A549 (cell line): ENCODE measurements at regions not wholly inside any gene's neighbourhood (a gene's known extent, or its start where the extent isn't known, plus 50 kb on each side); places are given as distances from the start of the nearest gene placed in this dataset.
"Not testable (repeated sequence)": the region's sequence is repeated elsewhere in the genome, so short reads cannot be mapped to it uniquely, and the experiment has no call there.

ENCODE experiments used
- ATAC-seq, 2 experiments: fragments of 200-7000 bp in 1 of 2; fragments of >200 bp in 1 of 2; cut with Nextera tagmentation in 1 of 2; cut with Tn5 transposase in 1 of 2; 3 replicates each; pipeline versions ENCODE4 v1.8.0 to v1.9.1; 2018 to 2020; ENCODE audit warnings: mild to moderate bottlenecking in 1 of 2, moderate library complexity in 1 of 2
- CTCF ChIA-PET: fragments of 300-600 bp; sonication (Branson Sonifier 250); formaldehyde crosslinking; extraction: SDS; loops from one replicate; lab custom pipeline; 2021; ENCODE audit warnings: antibody characterized with exemption, inconsistent platforms; lab: Yijun Ruan, JAX
- POLR2A ChIA-PET: fragments of 350-600 bp; formaldehyde crosslinking; extraction: SDS; loops from one replicate; lab custom pipeline; 2021; ENCODE audit warnings: antibody characterized with exemption, inconsistent platforms; lab: Yijun Ruan, JAX
- DNase-seq, 2 experiments: peaks; one replicate each; pipeline versions ENCODE4 v3.0.0 to v3.0.0-alpha.2; 2011 to 2016; ENCODE audit warnings: low read depth in 1 of 2, low spot score in 1 of 2
- FAIRE-seq: peaks from 2 replicates; lab custom pipeline; 2011; peaks lifted over from hg19 to GRCh38; lab: Jason Lieb, UNC
- H3K27ac ChIP-seq, 2 experiments: fragments of >200 bp; sonication (Bioruptor Twin); formaldehyde crosslinking; 3 replicates each; pipeline ENCODE4 v1.5.1; 2016 to 2017
- H3K4me1 ChIP-seq: fragments of >200 bp; sonication (Bioruptor Twin); formaldehyde crosslinking; 3 replicates; pipeline ENCODE4 v1.6.1; 2016
- H3K4me2 ChIP-seq: fragments of >200 bp; sonication (Bioruptor Twin); formaldehyde crosslinking; 3 replicates; pipeline ENCODE4 v1.6.1; 2016
- H3K4me3 ChIP-seq: fragments of >200 bp; sonication (Bioruptor Twin); formaldehyde crosslinking; 3 replicates; pipeline ENCODE4 v1.5.1; 2016
- H3K9me3 ChIP-seq: fragments of >200 bp; sonication (Bioruptor Twin); formaldehyde crosslinking; 3 replicates; pipeline ENCODE4 v1.6.1; 2016
- BHLHE40 ChIP-seq: IDR thresholded peaks from 2 replicates; pipeline ENCODE4 v1.6.1; 2012; ENCODE audit warnings: low read depth, low read length, inconsistent platforms
- CEBPB ChIP-seq, 2 experiments: fragments of >200 bp in 1 of 2; sonication (Bioruptor Twin) in 1 of 2; formaldehyde crosslinking in 1 of 2; IDR thresholded peaks; 2 replicates each; pipeline ENCODE4 v1.6.1; 2012 to 2016
- CTCF ChIP-seq: fragments of >200 bp; sonication (Bioruptor Twin); formaldehyde crosslinking; IDR thresholded peaks from 3 replicates; pipeline ENCODE4 v1.5.1; 2016
- ELK1 ChIP-seq: fragments of 150-350 bp; IDR thresholded peaks from 2 replicates; pipeline ENCODE4 v1.6.1; 2014; ENCODE audit warnings: low read depth, mild to moderate bottlenecking, low read length
- EP300 ChIP-seq, 2 experiments: fragments of >200 bp; sonication (Bioruptor Twin); formaldehyde crosslinking; IDR thresholded peaks; 2 replicates in 1 of 2; 3 replicates in 1 of 2; pipeline ENCODE4 v1.6.1; 2016 to 2017
- FOSL2 ChIP-seq, 2 experiments: fragments of 450-650 bp in 1 of 2; fragments of >200 bp in 1 of 2; sonication (Bioruptor Twin) in 1 of 2; formaldehyde crosslinking; IDR thresholded peaks; 2 replicates each; pipeline versions ENCODE4 v1.5.0 to v1.6.1; 2016 to 2020; ENCODE audit warnings: mild to moderate bottlenecking in 1 of 2, moderate library complexity in 1 of 2
- HEYL ChIP-seq: fragments of 250-450 bp; sonication (Bioruptor Pico); IDR thresholded peaks from 2 replicates; pipeline ENCODE4 v1.8.0; 2021; ENCODE audit warnings: mild to moderate bottlenecking, moderate library complexity
- MYC ChIP-seq: IDR thresholded peaks from 2 replicates; pipeline ENCODE4 v1.6.1; 2012; ENCODE audit warnings: mild to moderate bottlenecking, inconsistent platforms, low read length, improper control_type of control experiment, borderline replicate concordance
- NFE2L2 ChIP-seq: fragments of 150-350 bp; conservative IDR thresholded peaks from 2 replicates; pipeline ENCODE4 v1.6.1; 2014; ENCODE audit warnings: low read length
- NPAS2 ChIP-seq: fragments of 250-450 bp; sonication (Bioruptor Pico); IDR thresholded peaks from 2 replicates; pipeline ENCODE4 v1.8.0; 2022; ENCODE audit warnings: mild to moderate bottlenecking, moderate library complexity, borderline replicate concordance
- NR3C1 ChIP-seq: fragments of >200 bp; sonication (Bioruptor Twin); formaldehyde crosslinking; IDR thresholded peaks from 3 replicates; pipeline ENCODE4 v1.6.1; 2017
- POLR2AphosphoS2 ChIP-seq: conservative IDR thresholded peaks from 2 replicates; pipeline ENCODE4 v1.6.1; 2012; ENCODE audit warnings: low read length, improper control_type of control experiment, inconsistent platforms
- RAD21 ChIP-seq, 2 experiments: fragments of >200 bp in 1 of 2; sonication (Bioruptor Twin) in 1 of 2; formaldehyde crosslinking in 1 of 2; IDR thresholded peaks in 1 of 2; conservative IDR thresholded peaks in 1 of 2; 2 replicates in 1 of 2; 3 replicates in 1 of 2; pipeline ENCODE4 v1.6.1; 2012 to 2018; ENCODE audit warnings: inconsistent platforms in 1 of 2
- RCOR1 ChIP-seq: fragments of 150-350 bp; IDR thresholded peaks from 2 replicates; pipeline ENCODE4 v1.6.1; 2014; ENCODE audit warnings: antibody characterized with exemption, low read length, low read depth
- SREBF2 ChIP-seq: fragments of 450-650 bp; IDR thresholded peaks from 2 replicates; pipeline ENCODE4 v1.6.1; 2014; ENCODE audit warnings: mild to moderate bottlenecking, moderate library complexity
- WGBS: methylation state at CpG from one replicate; pipeline ENCODE4 v1.1.6; 2017; ENCODE audit errors: missing lambda C conversion rate; 5-methylcytosine and 5-hydroxymethylcytosine counted together
- TF ChIP-seq, protein P1 (sequence below): fragments of 200-600 bp; sonication (generic); IDR thresholded peaks from 2 replicates; pipeline ENCODE4 v1.6.1; 2016; ENCODE audit warnings: antibody characterized with exemption, mild to moderate bottlenecking, moderate library complexity
- TF ChIP-seq, protein P2 (sequence below): fragments of 450-650 bp; IDR thresholded peaks from 2 replicates; pipeline ENCODE4 v1.6.1; 2014; ENCODE audit warnings: antibody characterized with exemption
- TF ChIP-seq, protein P3 (sequence below): fragments of 250-450 bp; sonication (Bioruptor Pico); IDR thresholded peaks from 2 replicates; pipeline ENCODE4 v1.5.0; 2020; ENCODE audit warnings: low read depth, mild to moderate bottlenecking, moderate library complexity

DNA sequence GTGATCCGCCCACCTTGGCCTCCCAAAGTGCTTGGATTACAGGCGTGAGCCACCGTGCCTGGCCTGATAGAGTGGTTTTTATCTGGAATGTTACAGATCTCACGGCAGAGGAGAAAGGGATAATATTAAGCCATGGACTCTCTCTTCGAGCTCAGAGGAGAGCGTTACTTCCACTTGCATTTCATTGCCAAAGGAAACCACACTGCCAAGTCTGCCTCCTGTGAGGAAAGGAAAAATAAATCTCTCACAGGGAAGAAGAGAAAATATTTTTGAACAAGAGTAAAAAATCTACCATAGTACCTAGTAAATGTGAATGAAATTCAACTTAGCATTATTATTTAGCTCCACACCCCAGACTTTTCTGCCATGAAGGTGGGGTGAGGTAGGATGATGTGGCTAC, 319.2 kb upstream of the PRICKLE1 start (continued):
- no peak for TF ChIP-seq BHLHE40

DNA sequence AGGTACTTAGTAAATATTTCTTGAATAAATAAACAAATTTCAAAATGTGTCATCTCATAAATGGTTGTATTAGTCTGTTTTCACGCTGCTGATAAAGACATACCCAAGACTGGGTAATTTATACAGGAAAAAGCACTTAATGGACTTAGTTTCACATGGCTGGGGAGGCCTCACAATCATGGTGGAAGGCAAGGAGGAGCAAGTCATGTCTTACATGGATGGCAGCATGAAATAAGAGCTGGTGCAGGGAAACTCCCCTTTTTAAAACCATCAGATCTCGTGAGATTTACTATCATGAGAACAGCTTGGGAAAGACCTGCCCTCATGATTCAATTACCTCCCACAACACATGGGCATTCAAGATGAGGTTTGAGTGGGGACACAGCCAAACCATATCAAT, 317.3 kb upstream of the PRICKLE1 start:
- H3K9me3 ChIP-seq, H3K4me3 ChIP-seq, CTCF ChIA-PET, FAIRE-seq, POLR2A ChIA-PET, H3K27ac ChIP-seq, H3K4me1 ChIP-seq, DNase-seq, H3K4me2 ChIP-seq, ATAC-seq: not testable (repeated sequence)
- WGBS = 11% methylated on average over 2 of the region's 2 CpGs

GRCh38 chr12:42905419-42905705, 315.8 kb upstream of the PRICKLE1 start:
- no peak for ATAC-seq
- Histone ChIP-seq H3K4me2 (no peak overlapping the region), H3K4me1 (no peaks in the 10 kb centered on the region), H3K4me3 (no peak overlapping the region), H3K27ac (no peak overlapping the region), H3K9me3 (no peaks in the 10 kb centered on the region; the same call in 2 of the 3 replicates)
- POLR2A ChIA-PET = interaction anchor here (0.6 kb wide), 1 partner anchor 89 kb away, joined by 3 read pairs; no protein-coding TSS in a partner anchor
- WGBS = 47% methylated on average over 2 of the region's 2 CpGs
- CTCF ChIA-PET = no interaction called here
- FAIRE-seq = no peak
- no peak for TF ChIP-seq EP300 (IDR thresholded peaks at IDR 0.05)
- DNase-seq = no peak

GRCh38 chr12:42904683-42905418, 315.3 kb upstream of the PRICKLE1 start:
- Histone ChIP-seq H3K9me3 (no peaks in the 10 kb centered on the region; the same call in 2 of the 3 replicates), H3K27ac (no peak overlapping the region), H3K4me1 (no peaks in the 10 kb centered on the region), H3K4me2 (no peak overlapping the region), H3K4me3 (no peak overlapping the region)
- ATAC-seq (no peak), FAIRE-seq (no peak), DNase-seq (no peak)
- ChIA-PET POLR2A (no interaction called here), CTCF (no interaction called here)
- TF ChIP-seq HEYL (CRISPR knock-in tag) (no peak), NR3C1 (no peak), FOSL2 (IDR thresholded peaks at IDR 0.05) (no peak), FOSL2 (CRISPR knock-in tag; IDR thresholded peaks at IDR 0.05) (no peak), MYC (no peak), CEBPB (IDR thresholded peaks at IDR 0.05) (no peak), ELK1 (no peak), BHLHE40 (no peak), CTCF (no peak), RCOR1 (no peak), SREBF2 (no peak), POLR2AphosphoS2 (no peak), NPAS2 (CRISPR knock-in tag) (no peak), RAD21 (conservative IDR thresholded peaks at IDR 0.05 in 1 of 2, IDR thresholded peaks at IDR 0.05 in 1 of 2) (no peak), NFE2L2 (no peak)
- TF ChIP-seq, protein P1, sequence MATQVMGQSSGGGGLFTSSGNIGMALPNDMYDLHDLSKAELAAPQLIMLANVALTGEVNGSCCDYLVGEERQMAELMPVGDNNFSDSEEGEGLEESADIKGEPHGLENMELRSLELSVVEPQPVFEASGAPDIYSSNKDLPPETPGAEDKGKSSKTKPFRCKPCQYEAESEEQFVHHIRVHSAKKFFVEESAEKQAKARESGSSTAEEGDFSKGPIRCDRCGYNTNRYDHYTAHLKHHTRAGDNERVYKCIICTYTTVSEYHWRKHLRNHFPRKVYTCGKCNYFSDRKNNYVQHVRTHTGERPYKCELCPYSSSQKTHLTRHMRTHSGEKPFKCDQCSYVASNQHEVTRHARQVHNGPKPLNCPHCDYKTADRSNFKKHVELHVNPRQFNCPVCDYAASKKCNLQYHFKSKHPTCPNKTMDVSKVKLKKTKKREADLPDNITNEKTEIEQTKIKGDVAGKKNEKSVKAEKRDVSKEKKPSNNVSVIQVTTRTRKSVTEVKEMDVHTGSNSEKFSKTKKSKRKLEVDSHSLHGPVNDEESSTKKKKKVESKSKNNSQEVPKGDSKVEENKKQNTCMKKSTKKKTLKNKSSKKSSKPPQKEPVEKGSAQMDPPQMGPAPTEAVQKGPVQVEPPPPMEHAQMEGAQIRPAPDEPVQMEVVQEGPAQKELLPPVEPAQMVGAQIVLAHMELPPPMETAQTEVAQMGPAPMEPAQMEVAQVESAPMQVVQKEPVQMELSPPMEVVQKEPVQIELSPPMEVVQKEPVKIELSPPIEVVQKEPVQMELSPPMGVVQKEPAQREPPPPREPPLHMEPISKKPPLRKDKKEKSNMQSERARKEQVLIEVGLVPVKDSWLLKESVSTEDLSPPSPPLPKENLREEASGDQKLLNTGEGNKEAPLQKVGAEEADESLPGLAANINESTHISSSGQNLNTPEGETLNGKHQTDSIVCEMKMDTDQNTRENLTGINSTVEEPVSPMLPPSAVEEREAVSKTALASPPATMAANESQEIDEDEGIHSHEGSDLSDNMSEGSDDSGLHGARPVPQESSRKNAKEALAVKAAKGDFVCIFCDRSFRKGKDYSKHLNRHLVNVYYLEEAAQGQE = no peak
- TF ChIP-seq, protein P2, sequence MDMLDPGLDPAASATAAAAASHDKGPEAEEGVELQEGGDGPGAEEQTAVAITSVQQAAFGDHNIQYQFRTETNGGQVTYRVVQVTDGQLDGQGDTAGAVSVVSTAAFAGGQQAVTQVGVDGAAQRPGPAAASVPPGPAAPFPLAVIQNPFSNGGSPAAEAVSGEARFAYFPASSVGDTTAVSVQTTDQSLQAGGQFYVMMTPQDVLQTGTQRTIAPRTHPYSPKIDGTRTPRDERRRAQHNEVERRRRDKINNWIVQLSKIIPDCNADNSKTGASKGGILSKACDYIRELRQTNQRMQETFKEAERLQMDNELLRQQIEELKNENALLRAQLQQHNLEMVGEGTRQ = no peak
- TF ChIP-seq, protein P3, sequence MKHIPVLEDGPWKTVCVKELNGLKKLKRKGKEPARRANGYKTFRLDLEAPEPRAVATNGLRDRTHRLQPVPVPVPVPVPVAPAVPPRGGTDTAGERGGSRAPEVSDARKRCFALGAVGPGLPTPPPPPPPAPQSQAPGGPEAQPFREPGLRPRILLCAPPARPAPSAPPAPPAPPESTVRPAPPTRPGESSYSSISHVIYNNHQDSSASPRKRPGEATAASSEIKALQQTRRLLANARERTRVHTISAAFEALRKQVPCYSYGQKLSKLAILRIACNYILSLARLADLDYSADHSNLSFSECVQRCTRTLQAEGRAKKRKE (CRISPR knock-in tag) = no peak
- WGBS = 47% methylated on average over 12 of the region's 12 CpGs
